LoVo (cell line): ENCODE measurements at regions not wholly inside any gene's neighbourhood (a gene's known extent, or its start where the extent isn't known, plus 50 kb on each side); places are given as distances from the start of the nearest gene placed in this dataset.

ENCODE experiments used
- DNase-seq: peaks from one replicate; pipeline ENCODE4 v3.0.0-alpha.2; 2016; ENCODE audit warnings: low spot score

GRCh38 chr16:59224401-59224800, 490.3 kb upstream of the GOT2 start:
- DNase-seq = no peak

GRCh38 chr16:59220011-59220410, 485.9 kb upstream of the GOT2 start:
- DNase-seq = no peak

GRCh38 chr16:59216291-59216690, 482.2 kb upstream of the GOT2 start:
- DNase-seq = no peak

- no peak for DNase-seq
Observed at GRCh38 chr16:59214455-59214854, 480.3 kb upstream of the GOT2 start.

- no peak for DNase-seq
Observed at GRCh38 chr16:59213952-59214351, 479.8 kb upstream of the GOT2 start.

- DNase-seq = no peak
Observed at GRCh38 chr16:59212492-59213024, 478.4 kb upstream of the GOT2 start.

GRCh38 chr16:59210955-59211541, 476.9 kb upstream of the GOT2 start:
- DNase-seq = no peak

GRCh38 chr16:59205403-59205802, 471.3 kb upstream of the GOT2 start:
- no peak for DNase-seq

GRCh38 chr16:59204589-59204988, 470.5 kb upstream of the GOT2 start:
- DNase-seq = no peak

- no peak for DNase-seq
Observed at GRCh38 chr16:59202233-59202862, 468.2 kb upstream of the GOT2 start.

GRCh38 chr16:59201821-59202220, 467.7 kb upstream of the GOT2 start:
- DNase-seq = no peak

GRCh38 chr16:59201160-59201559, 467.0 kb upstream of the GOT2 start:
- DNase-seq = no peak

- DNase-seq = no peak
Observed at GRCh38 chr16:59198487-59198886, 464.4 kb upstream of the GOT2 start.

GRCh38 chr16:59195242-59195641, 461.1 kb upstream of the GOT2 start:
- DNase-seq = no peak

- DNase-seq = no peak
Observed at GRCh38 chr16:59193637-59194036, 459.5 kb upstream of the GOT2 start.

- DNase-seq = no peak
Observed at GRCh38 chr16:59192551-59193199, 458.6 kb upstream of the GOT2 start.

GRCh38 chr16:59190731-59191130, 456.6 kb upstream of the GOT2 start:
- DNase-seq = no peak

- no peak for DNase-seq
Observed at GRCh38 chr16:59188029-59188428, 453.9 kb upstream of the GOT2 start.

GRCh38 chr16:59181821-59182420, 447.8 kb upstream of the GOT2 start:
- no peak for DNase-seq

- DNase-seq = no peak
Observed at GRCh38 chr16:59180083-59180476, 446.0 kb upstream of the GOT2 start.

- DNase-seq = no peak
Observed at GRCh38 chr16:59179446-59180082, 445.4 kb upstream of the GOT2 start.

GRCh38 chr16:59173408-59173831, 439.3 kb upstream of the GOT2 start:
- DNase-seq = no peak
